GM23338 (cell line): ENCODE measurements at regions not wholly inside any gene's neighbourhood (a gene's known extent, or its start where the extent isn't known, plus 50 kb on each side); places are given as distances from the start of the nearest gene placed in this dataset.

ENCODE experiments used
- CREB1 ChIP-seq: fragments of 250-450 bp; sonication (Bioruptor Pico); IDR thresholded peaks from 2 replicates; pipeline ENCODE4 v1.5.0; 2020; ENCODE audit warnings: low read depth, mild to moderate bottlenecking, moderate library complexity
- CTCF ChIP-seq, 2 experiments: fragments of 200-600 bp in 1 of 2; sonication (generic) in 1 of 2; conservative IDR thresholded peaks; 2 replicates each; pipeline versions ENCODE4 v1.5.1 to v1.6.1; 2016 to 2017; ENCODE audit warnings: antibody characterized with exemption in 2 of 2, low read depth in 2 of 2, mild to moderate bottlenecking in 2 of 2, moderate library complexity in 1 of 2
- ETS1 ChIP-seq: IDR thresholded peaks from 2 replicates; pipeline ENCODE4 v1.6.1; 2016; ENCODE audit warnings: antibody characterized with exemption
- EZH2 ChIP-seq: fragments of 200-600 bp; sonication (generic); IDR thresholded peaks from one replicate; pipeline ENCODE4 v1.8.0; 2017; ENCODE audit warnings: antibody characterized with exemption, mild to moderate bottlenecking, low read depth; ENCODE audit not compliant: unreplicated experiment
- EZH2phosphoT487 ChIP-seq: fragments of 200-600 bp; sonication (generic); IDR thresholded peaks from one replicate; pipeline ENCODE4 v1.8.1; 2018; ENCODE audit warnings: antibody characterized with exemption; ENCODE audit not compliant: unreplicated experiment
- JUNB ChIP-seq: IDR thresholded peaks from one replicate; pipeline ENCODE4 v1.6.1; 2016; ENCODE audit warnings: antibody characterized with exemption; ENCODE audit not compliant: unreplicated experiment
- NANOG ChIP-seq: IDR thresholded peaks from 2 replicates; pipeline ENCODE4 v1.6.1; 2016; ENCODE audit warnings: antibody characterized with exemption, borderline replicate concordance
- POLR2AphosphoS5 ChIP-seq: IDR thresholded peaks from 2 replicates; pipeline ENCODE4 v1.6.1; 2016; ENCODE audit warnings: antibody characterized with exemption, low read depth
- REST ChIP-seq: IDR thresholded peaks from one replicate; pipeline ENCODE4 v1.6.1; 2018; ENCODE audit warnings: antibody characterized with exemption; ENCODE audit not compliant: unreplicated experiment
- STAT1 ChIP-seq: IDR thresholded peaks from one replicate; pipeline ENCODE4 v1.6.1; 2016; ENCODE audit warnings: antibody characterized with exemption; ENCODE audit not compliant: unreplicated experiment
- ZNF114 ChIP-seq: fragments of 250-450 bp; sonication (Bioruptor Pico); IDR thresholded peaks from 2 replicates; pipeline ENCODE4 v1.5.0; 2020; ENCODE audit warnings: mild to moderate bottlenecking, moderate library complexity
- ZNF331 ChIP-seq: fragments of 250-450 bp; sonication (Bioruptor Pico); IDR thresholded peaks from 2 replicates; pipeline ENCODE4 v1.5.0; 2020; ENCODE audit warnings: low read depth, mild to moderate bottlenecking, moderate library complexity
- ZNF462 ChIP-seq: fragments of 250-450 bp; sonication (Bioruptor Pico); IDR thresholded peaks from 2 replicates; pipeline ENCODE4 v1.5.0; 2020; ENCODE audit warnings: mild to moderate bottlenecking, moderate library complexity

GRCh38 chr22:34913826-34914225 is 152.1 kb upstream of the ISX start:
- no peak for TF ChIP-seq CTCF (conservative IDR thresholded peaks at IDR 0.05; ENCODE audit: low read depth in 2 of 2)
- no peak for TF ChIP-seq STAT1
- no peak for TF ChIP-seq CREB1
- no peak for TF ChIP-seq POLR2AphosphoS5
- TF ChIP-seq EZH2phosphoT487, result no peak
- TF ChIP-seq REST, result no peak
- no peak for TF ChIP-seq ZNF114 (CRISPR knock-in tag)
- TF ChIP-seq ZNF331, result no peak
- no peak for TF ChIP-seq EZH2
- TF ChIP-seq ETS1, result no peak
- TF ChIP-seq JUNB, result no peak
- TF ChIP-seq ZNF462 (CRISPR knock-in tag), result no peak
- no peak for TF ChIP-seq NANOG
